Stimulated activated CD4-positive, alpha-beta T cell treated with anti-CD3 and anti-CD28 coated beads, TNF-alpha, amount 100 ng/mL, for 24 hours (primary cell): ENCODE measurements at regions not wholly inside any gene's neighbourhood (a gene's known extent, or its start where the extent isn't known, plus 50 kb on each side); places are given as distances from the start of the nearest gene placed in this dataset.

ENCODE experiments used
- DNase-seq, 3 experiments: peaks; one replicate each; pipeline ENCODE4 v3.0.0-alpha.2; 2020; ENCODE audit warnings: low read depth in 3 of 3

DNA sequence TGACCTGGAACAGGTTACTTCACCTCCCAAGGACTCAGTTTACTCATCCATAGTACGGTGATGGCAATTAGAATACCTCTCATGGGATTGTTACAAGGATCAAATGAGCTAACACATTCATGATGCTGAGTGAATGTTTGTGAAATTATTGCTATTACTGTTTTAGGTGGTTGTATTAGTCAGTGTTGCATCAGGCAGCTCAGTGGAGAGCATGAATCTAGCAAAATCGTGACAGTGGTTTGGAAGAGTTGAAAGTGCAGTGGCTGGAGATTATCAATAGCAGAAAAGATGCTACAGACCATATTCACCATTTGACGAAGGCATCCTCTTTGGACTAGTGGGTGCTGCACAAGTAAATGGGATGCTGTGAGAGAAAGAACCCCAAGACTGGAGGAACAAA is 50.4 kb upstream of the CTNNBL1 start:
- no peak for DNase-seq

DNA sequence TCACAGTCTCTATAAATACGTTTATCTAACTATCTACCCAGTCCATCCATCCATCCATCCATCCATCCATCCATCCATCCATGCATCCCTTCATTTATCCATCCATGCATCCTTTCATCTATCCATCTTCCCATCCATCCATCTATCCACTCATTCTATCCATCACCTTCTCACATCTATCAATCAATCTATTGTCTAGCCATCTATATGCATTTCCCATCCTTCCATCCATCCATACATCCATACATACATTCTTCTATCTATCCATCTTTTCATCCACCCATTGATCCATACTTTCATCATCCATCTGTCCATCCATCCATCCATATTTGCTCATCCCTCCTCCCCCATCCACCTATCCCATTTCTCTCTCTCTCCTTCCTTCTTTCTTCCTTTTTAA is 51.6 kb upstream of the CTNNBL1 start:
- DNase-seq, result no peak

DNA sequence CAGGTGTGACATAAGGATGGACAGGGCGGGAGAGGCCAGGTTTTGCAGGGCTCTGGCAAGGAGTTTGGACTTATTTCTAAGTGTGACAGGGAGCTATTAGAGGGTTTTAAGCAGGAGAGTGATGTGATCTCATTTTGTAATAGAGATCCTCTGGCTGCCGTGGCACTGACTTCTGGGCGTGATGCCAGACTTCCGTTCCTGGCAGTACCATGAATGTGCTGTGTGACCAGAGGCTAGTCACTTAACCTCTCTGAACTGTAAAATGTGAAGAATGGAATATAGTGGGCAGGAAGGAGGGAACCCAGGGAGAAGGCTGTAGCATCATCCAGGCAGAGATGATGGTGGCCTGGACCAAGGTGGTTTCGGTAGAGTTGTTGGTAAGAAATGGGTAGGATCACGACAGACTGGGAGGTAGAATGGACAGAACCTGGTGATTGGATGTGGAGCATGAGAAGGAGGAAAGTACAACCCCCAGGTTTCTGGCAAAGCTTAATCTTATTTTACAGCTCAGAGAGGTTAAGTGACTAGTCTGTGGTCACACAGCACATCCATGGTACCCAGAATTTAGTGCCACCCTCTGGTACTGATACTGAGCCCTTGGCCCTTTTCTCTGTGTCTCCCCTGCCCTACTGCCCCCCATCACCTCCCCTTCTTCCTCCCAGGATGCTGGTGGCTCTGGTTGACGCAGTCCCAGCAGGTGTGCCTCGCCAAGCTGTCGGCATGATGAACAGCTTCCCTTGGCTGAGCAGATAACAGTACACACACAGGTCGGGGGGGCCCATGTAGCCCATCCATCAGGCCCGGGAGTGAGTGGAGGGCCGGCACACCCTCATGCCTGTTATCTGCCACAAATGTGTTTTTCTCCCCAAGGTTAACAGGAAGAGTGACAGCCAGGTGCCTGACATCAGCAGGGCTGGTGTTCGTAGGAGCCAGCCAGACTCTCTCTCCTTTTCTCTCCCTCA is 52.9 kb upstream of the CTNNBL1 start:
- no peak for DNase-seq

DNA sequence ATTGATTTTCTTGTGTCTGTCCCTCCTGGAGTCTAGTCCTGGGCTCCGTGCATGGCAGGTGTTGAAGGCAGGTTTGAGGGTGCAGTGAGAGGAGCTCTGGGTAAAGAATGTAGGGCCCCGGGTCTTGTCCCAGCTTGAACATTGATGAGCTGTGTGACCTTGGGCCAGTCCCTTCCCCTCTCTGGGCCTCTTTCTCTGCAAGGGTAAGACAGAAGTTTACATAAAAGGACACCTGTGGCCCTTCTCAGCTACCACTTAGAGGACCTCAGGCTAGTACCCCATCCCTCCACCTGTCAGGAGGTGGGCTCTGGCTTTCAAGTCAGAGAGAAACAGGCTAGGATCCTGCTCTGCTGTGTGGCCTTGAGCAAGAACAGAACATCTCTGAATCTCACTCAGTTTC is 55.3 kb upstream of the CTNNBL1 start:
- DNase-seq, result no peak

DNA sequence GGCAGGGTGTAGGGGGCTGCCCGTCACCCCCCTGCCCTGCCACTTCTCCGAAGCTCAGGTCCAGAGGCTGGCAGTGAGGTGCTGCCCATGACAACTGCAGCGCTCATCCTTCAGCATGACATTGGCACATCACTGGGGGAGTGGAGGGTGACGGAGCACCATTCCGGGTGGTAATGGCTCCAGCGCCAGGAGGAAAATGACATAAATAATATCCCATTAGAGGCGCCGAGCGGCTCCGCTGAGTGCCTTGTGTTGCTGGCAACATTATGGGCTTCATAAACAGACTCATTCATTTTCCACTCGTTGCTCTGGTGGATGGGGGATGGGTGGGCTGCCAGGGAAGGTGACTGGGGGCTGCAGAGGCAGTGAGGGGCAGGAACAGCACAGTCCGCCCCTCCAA is 56.9 kb upstream of the CTNNBL1 start:
- no peak for DNase-seq

DNA sequence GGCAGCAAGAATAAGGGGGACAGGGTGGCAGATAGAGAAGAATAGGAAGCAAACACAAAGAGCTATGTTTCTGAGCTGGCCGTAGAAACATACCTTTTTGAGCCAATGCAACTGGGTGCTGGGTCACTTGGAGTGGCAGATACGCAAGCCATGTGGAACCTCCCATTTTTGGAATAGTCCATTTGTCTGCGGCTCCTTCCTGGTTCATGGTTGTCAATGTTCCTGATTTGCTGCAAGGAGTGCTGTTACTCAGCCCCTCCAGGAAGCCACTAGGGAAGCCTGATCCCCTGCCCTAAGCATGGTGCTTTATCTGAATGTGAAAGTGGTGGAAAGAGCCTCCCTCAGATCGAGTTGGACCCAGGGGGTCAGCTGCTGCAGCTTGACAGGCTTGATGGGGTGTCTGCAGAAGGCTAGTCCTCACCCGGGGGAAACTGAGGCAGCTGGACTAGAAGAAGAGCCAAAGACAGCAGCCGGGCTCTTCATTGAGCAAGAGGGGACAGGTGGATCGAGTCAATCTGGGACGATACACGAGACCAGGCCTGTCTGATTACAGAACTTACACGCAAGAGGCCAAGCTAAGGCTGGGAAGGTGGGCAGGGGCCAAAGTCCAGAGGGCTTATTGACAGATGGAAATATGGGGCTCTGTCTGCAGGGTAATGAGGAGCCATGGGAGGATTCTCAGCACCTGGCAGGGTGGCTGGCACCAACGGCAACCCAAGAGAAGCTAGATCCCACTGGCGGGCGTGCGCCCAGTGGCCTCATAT is 57.4 kb upstream of the CTNNBL1 start:
- DNase-seq, result no peak

DNA sequence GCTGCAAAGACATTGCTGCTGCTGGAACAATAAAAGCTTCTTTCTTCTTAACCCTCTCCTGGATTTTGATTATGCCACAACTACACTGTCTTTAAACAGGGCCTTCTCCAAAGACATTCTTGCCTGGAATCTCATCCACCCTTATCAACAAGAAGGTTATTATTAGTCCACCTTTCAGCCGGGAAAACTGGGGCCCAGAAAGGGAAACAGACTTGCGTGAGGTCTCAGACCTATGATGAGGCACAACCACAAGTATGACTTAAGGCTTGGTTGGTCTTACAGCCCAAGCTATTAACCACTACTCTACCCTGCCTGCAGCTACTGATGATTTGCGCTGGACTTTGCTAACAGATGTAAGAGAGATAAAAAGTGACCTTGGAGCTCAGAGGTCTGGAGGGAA is 62.8 kb upstream of the CTNNBL1 start:
- DNase-seq, result no peak

DNA sequence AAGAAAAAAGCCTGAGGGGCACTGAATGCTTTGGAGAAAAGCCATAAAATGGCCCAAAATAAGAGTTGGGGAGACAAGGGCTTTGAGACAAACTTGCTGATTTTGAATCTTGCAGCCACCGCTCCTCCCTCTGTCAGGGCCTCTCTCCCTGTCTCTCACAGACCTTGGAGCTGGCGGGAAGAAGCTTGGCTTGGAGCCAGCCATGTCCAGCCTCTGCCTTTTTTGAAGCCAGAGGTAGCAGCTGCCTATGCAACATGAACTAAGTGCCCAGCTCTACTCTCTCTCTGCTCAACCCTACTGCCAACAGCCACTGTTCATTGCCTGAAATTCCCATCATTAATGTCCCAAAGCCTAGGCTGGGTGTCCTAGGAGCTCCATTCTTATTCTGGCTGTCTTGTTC is 63.7 kb upstream of the CTNNBL1 start:
- DNase-seq, result no peak

DNA sequence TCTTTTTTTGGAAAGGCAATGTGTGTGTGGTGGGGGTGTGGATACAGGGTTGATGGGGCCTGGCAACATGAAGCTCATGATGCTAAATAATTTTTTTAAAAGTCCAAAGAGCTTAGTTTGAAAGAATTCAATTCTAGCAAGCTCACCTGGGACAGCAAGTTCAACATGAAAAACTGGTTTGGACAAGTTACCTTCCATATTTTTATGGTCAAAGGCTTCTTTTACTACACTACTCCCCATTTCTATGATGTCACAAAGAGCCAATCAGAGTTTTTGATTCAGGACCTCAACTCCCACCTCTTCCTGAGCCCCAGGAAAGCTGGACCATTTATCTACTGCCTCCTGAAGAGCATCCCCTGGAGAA is 66.1 kb upstream of the CTNNBL1 start:
- no peak for DNase-seq

DNA sequence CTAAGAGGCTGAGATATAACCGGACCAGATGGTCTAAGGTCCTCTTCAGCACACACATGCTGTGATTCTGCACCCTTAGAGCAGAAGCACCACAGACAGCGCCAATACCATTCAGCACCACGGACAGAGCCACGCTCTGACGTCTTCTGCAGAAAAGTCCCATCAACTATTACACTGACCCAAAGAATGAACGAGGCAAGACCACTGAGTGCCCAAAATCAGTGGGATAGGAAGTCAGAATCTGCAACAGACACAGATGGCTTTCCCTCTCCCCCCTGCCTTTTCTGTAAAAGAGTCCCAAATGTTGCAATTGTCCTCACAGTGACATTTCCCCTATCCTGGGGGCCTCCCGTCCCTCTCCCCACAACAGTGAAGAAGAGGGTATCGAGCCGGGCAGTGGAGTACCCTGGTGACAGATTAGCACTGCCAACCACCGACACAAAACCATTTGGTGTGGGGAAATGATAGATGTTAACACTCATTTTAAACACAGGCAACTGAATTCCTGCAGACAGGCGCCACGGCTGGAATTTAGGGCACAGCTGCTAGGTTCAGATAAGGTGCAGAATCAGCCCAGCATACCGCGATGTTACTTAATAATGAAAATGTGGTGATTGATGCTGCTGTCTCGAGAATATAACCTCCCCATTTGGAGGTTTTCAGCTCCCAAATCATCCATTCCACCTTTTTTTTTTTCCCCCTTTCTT is 66.6 kb upstream of the CTNNBL1 start:
- DNase-seq, result peak in 1 of 3 experiments; percentile 19

DNA sequence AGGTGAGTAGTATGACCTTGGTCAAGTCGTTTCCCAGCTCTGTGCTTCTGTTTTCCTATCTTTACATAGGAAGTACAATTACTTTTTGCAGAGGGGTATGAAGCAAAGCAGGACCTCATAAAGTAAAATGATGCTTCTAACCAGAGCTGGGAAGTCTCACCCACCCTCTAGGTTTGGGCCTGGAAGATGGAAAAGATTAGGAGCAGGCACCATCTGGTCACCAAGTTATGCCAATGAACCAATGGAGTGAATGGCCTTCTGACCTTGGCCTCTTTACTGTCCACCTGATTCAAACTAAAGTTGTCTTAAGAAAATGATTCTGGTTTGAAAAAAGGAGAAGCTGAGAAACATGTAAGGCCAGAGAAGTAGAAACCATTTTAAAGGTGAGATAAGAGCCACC is 68.9 kb upstream of the CTNNBL1 start:
- no peak for DNase-seq

DNA sequence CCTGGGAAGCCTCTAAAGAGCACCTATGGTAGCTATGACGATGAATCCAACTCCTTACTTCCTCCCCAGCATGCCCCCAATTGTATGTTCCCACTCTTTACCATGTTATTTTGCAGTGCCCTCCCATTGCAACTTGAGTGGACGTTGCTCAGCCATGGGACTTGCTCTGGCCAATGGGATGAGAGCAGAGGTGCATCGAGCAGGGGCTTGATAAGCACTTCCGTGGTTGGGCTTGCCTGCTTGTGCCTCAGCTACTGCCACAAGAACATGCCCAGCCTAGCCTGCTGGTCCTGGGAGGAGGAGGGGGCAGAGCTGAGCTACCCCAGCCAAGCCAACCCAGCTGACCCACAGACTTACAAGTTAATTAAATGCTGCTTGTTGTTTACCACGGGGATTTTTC is 71.1 kb upstream of the CTNNBL1 start:
- no peak for DNase-seq

DNA sequence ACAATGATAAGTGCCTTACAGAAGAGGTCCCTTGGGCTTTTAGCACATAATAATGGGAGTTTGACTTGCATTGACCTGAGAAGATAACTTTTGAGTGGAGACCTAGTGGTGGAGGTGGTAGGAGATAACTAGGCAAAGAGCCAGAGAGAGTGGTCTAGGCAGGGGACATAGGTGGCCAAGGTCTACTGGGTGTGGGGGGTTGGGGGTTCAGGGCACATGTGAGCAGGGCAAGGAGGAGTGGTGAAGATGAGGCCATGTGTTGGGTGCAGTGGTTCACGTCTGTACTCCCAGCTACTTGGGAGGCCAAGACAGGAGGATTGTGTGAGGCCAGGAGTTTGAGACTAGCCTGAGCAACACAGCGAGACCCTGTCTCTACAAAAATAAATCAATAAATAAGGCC is 74.3 kb upstream of the CTNNBL1 start:
- DNase-seq, result no peak

DNA sequence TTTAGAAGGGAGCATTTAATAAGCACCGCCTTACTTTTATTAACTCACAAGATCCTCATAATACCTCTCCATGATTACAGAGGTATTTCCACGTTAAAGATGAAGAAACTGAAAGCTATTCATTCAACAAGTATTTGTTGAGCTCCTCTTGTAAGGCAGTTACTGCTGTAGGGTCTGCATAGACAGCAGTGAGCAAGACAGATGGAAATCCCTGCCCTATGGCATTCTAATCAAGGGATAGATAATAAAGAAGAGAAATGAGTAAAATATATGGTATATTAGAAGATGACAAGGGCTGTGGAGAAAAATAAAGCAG is 77.8 kb upstream of the CTNNBL1 start:
- DNase-seq, result no peak

DNA sequence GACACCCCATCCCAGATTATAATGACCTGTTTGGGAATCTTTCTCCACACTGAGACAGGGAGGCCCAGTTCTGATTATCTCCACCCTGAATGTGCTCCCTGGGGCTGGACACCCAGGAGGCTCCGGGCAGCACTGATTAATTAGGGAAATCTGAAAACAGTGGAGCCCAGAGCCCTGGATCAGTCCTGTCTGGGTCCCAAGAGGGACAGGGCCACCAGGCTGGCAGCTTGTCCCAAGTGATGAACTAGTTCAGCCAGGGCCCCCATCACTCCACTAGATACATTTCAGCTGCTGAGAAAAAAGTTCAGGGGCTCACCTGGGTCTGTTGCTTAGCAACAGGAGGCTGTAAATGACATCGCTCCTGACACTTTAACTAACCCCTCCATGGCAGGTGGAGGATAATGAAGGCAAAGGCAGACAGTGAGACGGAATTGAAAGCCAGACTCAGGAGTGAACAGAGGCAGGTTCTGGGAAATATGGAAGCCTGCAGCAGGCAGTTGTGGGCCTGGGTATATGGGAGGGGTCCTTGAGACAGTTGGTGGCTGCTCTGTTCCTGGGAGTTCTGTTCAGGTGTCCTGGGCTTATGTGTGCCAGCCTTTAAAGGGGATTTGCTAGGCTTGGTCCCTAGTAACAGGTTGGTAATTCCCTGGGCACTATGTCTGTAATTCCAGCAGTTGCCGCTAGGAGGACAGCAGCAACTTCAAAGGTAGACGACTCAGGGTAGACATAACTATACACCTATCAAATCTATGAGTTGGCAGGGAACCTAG is 78.3 kb upstream of the CTNNBL1 start:
- DNase-seq, result peak; percentile 34 to 58 (median 38)

DNA sequence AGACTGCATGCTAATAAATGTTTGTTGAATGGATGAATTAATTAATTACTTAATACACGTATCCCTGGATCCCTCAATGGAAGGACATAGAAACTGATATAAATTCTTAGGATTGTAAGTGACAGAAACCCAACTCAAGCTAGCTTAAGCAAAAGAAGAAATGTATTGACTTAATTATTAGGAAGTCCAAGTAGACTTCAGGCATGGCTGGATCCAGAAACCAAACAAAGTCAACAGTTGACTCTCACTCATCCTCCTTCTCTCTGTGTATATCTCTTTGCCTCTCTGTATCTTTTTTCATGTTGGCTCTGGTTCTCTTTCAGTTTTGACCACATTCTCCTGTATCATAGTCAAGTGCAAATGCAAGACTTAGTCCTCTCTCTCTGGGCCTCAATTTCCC is 82.0 kb upstream of the CTNNBL1 start:
- no peak for DNase-seq

DNA sequence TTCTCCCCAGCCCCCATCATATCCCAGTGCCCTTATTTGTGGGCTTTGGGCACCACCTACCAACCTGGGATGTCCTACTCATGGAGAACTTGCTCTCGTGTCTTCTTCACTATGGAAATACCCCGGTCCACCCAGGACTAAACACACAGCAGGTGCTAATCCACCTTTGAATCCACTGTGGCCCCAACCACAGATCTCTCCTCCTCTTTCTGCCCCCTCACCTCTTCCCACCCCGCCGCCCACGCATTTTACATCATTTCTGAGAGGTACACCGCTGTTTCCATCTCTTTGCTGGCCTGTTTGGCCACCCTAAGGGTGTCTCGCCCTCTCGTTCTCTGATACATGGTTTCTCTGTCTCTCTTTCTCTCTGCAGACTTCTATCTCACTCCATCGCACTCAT is 82.5 kb upstream of the CTNNBL1 start:
- no peak for DNase-seq

DNA sequence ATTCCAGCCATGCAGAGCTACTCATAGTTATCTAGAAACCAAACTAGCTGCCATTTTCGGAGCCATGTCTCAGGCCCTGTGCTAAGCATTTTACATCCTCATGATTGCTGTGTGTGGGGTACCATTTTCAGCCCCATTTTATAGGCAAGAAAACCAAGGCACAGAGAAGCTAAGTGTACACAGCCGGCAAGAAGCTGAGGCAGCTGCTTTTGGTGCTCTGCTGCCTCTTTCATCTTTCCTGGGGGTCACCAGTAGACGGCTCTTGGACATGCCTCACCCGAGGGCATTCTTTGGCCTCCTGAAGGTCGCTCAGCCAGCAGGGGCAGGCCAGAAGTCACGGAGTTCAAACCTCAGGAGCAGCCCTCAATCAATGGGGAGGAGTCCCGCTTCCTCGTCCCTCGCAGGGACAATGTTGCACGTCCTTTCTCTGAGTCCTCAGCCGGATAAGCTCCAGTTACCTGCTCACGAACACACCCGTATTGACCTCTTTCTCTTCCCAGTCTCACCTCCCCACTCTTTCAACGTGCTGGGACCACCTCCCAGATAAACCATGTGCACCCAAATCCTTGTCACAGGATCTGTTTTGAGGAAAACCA is 82.6 kb upstream of the BLCAP start:
- no peak for DNase-seq

DNA sequence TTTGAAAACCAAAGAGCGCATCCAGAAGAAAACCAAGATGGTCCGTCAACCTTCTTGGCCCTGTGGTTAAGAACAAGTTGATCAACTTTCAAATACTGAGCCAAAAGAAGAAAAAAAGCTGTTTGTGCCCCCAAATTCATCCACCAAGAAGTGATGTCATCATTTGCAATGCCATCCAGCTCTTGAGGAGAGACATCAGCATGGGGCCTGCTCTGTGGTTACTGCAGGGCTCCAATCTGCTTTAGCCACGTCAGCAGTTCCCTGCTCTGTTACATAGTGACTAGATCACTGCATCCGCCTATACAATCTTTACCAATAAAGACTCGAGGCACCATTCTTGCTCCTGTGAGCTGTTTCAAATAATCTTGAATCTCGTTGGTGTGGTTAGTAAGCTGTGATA is 75.0 kb upstream of the BLCAP start:
- DNase-seq, result no peak

DNA sequence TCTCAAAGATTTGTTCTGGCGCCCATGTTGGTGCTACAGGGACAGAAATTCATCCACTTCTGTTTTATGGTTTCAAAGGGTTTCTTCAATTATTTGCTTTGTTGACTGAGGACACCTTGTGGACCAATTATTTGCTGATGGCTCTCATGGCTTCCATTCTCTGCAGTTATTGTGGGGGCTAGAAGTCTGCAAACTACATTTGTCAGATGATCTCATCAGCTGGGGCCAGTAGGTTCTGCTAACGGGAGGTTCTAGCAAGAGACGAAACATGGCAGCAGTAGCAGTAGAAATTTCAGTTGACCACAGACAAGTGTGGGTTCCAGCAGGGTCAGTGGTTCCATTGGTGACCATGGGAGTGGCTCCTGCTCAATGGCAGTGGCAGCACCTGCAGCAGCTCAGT is 72.8 kb upstream of the BLCAP start:
- DNase-seq, result no peak

DNA sequence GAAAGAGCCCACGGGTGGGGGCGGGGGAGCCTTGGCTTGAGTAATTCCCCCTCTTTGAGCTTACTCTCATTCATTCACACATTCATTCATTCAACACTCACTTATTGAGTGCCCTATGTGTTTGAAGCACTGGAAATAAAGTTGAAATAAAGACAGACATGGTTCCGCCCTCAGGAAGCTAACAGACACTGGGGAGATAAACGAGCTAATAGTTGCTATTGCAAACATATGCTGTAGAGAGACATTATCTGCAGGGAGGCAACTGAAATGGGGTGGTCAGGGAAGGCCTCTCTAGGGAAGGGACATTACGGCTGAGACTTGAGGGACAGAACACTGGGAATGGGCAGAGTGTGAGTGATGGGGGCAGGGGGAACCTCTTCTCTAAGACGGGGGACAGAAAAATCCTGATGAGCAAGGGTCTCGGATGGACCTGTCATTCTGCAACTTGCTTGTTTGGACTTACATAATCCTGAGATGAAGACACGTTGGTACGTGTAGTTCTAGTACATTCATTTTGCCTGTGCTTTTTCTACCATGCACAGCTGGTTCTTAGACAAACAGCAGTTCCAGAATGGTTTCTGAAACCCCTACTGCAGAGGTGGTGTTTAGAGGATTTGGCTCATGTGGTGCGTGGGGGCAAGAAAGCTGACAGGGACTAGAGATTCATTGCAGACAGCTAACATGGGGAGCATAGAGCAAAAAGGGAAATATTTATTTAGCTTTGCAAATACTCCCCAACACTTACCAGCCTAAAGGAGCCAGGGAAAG is 71.1 kb upstream of the BLCAP start:
- DNase-seq, result no peak
